Breast epithelium (tissue), 3 donors: ENCODE measurements at regions not wholly inside any gene's neighbourhood (a gene's known extent, or its start where the extent isn't known, plus 50 kb on each side); places are given as distances from the start of the nearest gene placed in this dataset.

Experiments used
- POLR2A ChIP-seq: fragments of 450-650 bp; IDR thresholded peaks from one replicate; pipeline ENCODE4 v1.6.1; 2016; ENCODE audit warnings: antibody characterized with exemption, mild to moderate bottlenecking, moderate library complexity
- TF ChIP-seq, protein P1 (sequence below), 3 donors: fragments of 450-650 bp; IDR thresholded peaks; one replicate each; pipeline ENCODE4 v1.5.1; 2016 to 2017; ENCODE audit warnings: antibody characterized with exemption in 3 of 3, mild to moderate bottlenecking in 3 of 3, moderate library complexity in 3 of 3

DNA sequence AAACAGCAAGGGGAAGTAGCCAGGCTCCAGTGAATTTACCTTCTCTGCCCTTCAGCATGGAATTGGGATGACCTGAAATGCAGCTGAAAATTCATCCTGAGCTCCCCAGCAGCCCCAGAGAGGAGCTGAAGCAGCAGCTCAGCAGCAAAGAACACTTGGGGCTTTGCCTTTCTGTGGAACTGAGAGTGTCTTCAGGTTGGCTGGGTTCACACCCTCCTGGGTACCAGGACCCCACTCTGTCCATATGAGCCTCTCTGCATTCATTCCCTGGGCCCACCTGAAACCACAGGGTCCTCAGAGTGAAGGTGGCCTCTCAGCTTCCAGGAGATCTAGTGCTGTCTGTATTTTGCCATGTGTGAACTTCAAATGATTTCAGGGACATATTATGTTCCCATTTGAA lies 429.2 kb downstream of the MN1 start:
- TF ChIP-seq, protein P1, sequence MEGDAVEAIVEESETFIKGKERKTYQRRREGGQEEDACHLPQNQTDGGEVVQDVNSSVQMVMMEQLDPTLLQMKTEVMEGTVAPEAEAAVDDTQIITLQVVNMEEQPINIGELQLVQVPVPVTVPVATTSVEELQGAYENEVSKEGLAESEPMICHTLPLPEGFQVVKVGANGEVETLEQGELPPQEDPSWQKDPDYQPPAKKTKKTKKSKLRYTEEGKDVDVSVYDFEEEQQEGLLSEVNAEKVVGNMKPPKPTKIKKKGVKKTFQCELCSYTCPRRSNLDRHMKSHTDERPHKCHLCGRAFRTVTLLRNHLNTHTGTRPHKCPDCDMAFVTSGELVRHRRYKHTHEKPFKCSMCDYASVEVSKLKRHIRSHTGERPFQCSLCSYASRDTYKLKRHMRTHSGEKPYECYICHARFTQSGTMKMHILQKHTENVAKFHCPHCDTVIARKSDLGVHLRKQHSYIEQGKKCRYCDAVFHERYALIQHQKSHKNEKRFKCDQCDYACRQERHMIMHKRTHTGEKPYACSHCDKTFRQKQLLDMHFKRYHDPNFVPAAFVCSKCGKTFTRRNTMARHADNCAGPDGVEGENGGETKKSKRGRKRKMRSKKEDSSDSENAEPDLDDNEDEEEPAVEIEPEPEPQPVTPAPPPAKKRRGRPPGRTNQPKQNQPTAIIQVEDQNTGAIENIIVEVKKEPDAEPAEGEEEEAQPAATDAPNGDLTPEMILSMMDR (IDR thresholded peaks at IDR 0.05): no peak
- no peak for TF ChIP-seq POLR2A
